ENCODE measurements at regions not wholly inside any gene's neighbourhood (a gene's known extent, or its start where the extent isn't known, plus 50 kb on each side); places are given as distances from the start of the nearest gene placed in this dataset.

GRCh38 chr4:129239088-129239487 lies 143.1 kb downstream of the C4orf33 start:
- TF ChIP-seq CTCF (IDR thresholded peaks at IDR 0.05; ENCODE audit: low read depth, low read length), result no peak
- no peak for TF ChIP-seq POLR2A (IDR thresholded peaks at IDR 0.05; ENCODE audit: extremely low read depth, insufficient read length)
- no peak for TF ChIP-seq MYC (IDR thresholded peaks at IDR 0.05; ENCODE audit: low read depth, low read length)
- TF ChIP-seq MAX (IDR thresholded peaks at IDR 0.05; ENCODE audit: low read depth, low read length), result no peak
- DNase-seq (ENCODE audit: low read depth), result no peak
- no peak overlapping the region for H3K4me3 ChIP-seq (ENCODE audit: low read depth, low read length)

GRCh38 chr4:129240816-129241215 lies 144.9 kb downstream of the C4orf33 start:
- no peak overlapping the region for H3K4me3 ChIP-seq (ENCODE audit: low read depth, low read length)
- no peak for DNase-seq (ENCODE audit: low read depth)
- TF ChIP-seq POLR2A (IDR thresholded peaks at IDR 0.05; ENCODE audit: extremely low read depth, insufficient read length) (no peak), MAX (IDR thresholded peaks at IDR 0.05; ENCODE audit: low read depth, low read length) (no peak), MYC (IDR thresholded peaks at IDR 0.05; ENCODE audit: low read depth, low read length) (no peak), CTCF (IDR thresholded peaks at IDR 0.05; ENCODE audit: low read depth, low read length) (no peak)

GRCh38 chr4:129246145-129246544 lies 150.2 kb downstream of the C4orf33 start:
- H3K4me3 ChIP-seq (ENCODE audit: low read depth, low read length), result no peak overlapping the region
- TF ChIP-seq MYC (IDR thresholded peaks at IDR 0.05; ENCODE audit: low read depth, low read length), result no peak
- TF ChIP-seq POLR2A (IDR thresholded peaks at IDR 0.05; ENCODE audit: extremely low read depth, insufficient read length), result no peak
- no peak for TF ChIP-seq MAX (IDR thresholded peaks at IDR 0.05; ENCODE audit: low read depth, low read length)
- TF ChIP-seq CTCF (IDR thresholded peaks at IDR 0.05; ENCODE audit: low read depth, low read length), result no peak
- DNase-seq (ENCODE audit: low read depth), result no peak

GRCh38 chr4:129246910-129247461 lies 151.0 kb downstream of the C4orf33 start:
- no peak for TF ChIP-seq CTCF (IDR thresholded peaks at IDR 0.05; ENCODE audit: low read depth, low read length)
- TF ChIP-seq MYC (IDR thresholded peaks at IDR 0.05; ENCODE audit: low read depth, low read length), result no peak
- TF ChIP-seq MAX (IDR thresholded peaks at IDR 0.05; ENCODE audit: low read depth, low read length), result no peak
- TF ChIP-seq POLR2A (IDR thresholded peaks at IDR 0.05; ENCODE audit: extremely low read depth, insufficient read length), result no peak
- DNase-seq (ENCODE audit: low read depth), result no peak

GRCh38 chr4:129248621-129249020 lies 152.7 kb downstream of the C4orf33 start:
- no peak for DNase-seq (ENCODE audit: low read depth)
- TF ChIP-seq CTCF (IDR thresholded peaks at IDR 0.05; ENCODE audit: low read depth, low read length), result no peak
- no peak for TF ChIP-seq MAX (IDR thresholded peaks at IDR 0.05; ENCODE audit: low read depth, low read length)
- no peak for TF ChIP-seq POLR2A (IDR thresholded peaks at IDR 0.05; ENCODE audit: extremely low read depth, insufficient read length)
- no peak for TF ChIP-seq MYC (IDR thresholded peaks at IDR 0.05; ENCODE audit: low read depth, low read length)
- H3K4me3 ChIP-seq (ENCODE audit: low read depth, low read length), result no peak overlapping the region

More at GRCh38 chr4:129246910-129247461, 151.0 kb downstream of the C4orf33 start:
- no peak overlapping the region for H3K4me3 ChIP-seq (ENCODE audit: low read depth, low read length)
